Tibial artery (tissue), 4 donors: ENCODE measurements at regions not wholly inside any gene's neighbourhood (a gene's known extent, or its start where the extent isn't known, plus 50 kb on each side); places are given as distances from the start of the nearest gene placed in this dataset.

Source experiments
- DNase-seq, 2 donors: peaks; one replicate each; pipeline ENCODE4 v3.0.0-alpha.2; 2019
- H3K27ac ChIP-seq, 2 donors: fragments of 200-600 bp; sonication (generic) in 1 of 2; 1 replicate in 1 of 2; 2 replicates in 1 of 2; pipeline ENCODE4 v1.5.1; 2018 to 2019; ENCODE audit warnings: mild to moderate bottlenecking in 1 of 2
- H3K27me3 ChIP-seq, 2 donors: fragments of 200-600 bp; sonication (generic) in 1 of 2; one replicate each; pipeline versions ENCODE4 v1.5.1 to v1.6.0; 2016 to 2019
- H3K36me3 ChIP-seq, 3 donors: fragments of 200-600 bp; sonication (generic) in 2 of 3; one replicate each; pipeline ENCODE4 v1.5.1; 2016 to 2019; ENCODE audit warnings: mild to moderate bottlenecking in 2 of 3
- H3K4me1 ChIP-seq, 4 donors: fragments of 200-600 bp; sonication (generic) in 2 of 4; 1 replicate in 3 of 4; 2 replicates in 1 of 4; pipeline ENCODE4 v1.5.1; 2016 to 2019
- H3K4me3 ChIP-seq, 2 donors: fragments of 200-600 bp; sonication (generic) in 1 of 2; 1 replicate in 1 of 2; 2 replicates in 1 of 2; pipeline ENCODE4 v1.5.1; 2018 to 2019; ENCODE audit warnings: mild to moderate bottlenecking in 2 of 2
- H3K9me3 ChIP-seq, 3 donors: fragments of 200-600 bp; sonication (generic) in 1 of 3; one replicate each; pipeline ENCODE4 v1.5.1; 2016 to 2019
- CTCF ChIP-seq, 2 experiments: fragments of 200-600 bp in 1 of 2; fragments of 450-650 bp in 1 of 2; IDR thresholded peaks; one replicate each; pipeline ENCODE4 v1.5.1; 2017 to 2019; ENCODE audit warnings: antibody characterized with exemption in 2 of 2, mild to moderate bottlenecking in 1 of 2, moderate library complexity in 1 of 2
- intact Hi-C: fragments of 100-400 bp; cut with DNase I; formaldehyde crosslinking; loops from one replicate; pipeline ENCODE4 v1.15.0; 2023; ENCODE audit warnings: low total_unique reads

DNA sequence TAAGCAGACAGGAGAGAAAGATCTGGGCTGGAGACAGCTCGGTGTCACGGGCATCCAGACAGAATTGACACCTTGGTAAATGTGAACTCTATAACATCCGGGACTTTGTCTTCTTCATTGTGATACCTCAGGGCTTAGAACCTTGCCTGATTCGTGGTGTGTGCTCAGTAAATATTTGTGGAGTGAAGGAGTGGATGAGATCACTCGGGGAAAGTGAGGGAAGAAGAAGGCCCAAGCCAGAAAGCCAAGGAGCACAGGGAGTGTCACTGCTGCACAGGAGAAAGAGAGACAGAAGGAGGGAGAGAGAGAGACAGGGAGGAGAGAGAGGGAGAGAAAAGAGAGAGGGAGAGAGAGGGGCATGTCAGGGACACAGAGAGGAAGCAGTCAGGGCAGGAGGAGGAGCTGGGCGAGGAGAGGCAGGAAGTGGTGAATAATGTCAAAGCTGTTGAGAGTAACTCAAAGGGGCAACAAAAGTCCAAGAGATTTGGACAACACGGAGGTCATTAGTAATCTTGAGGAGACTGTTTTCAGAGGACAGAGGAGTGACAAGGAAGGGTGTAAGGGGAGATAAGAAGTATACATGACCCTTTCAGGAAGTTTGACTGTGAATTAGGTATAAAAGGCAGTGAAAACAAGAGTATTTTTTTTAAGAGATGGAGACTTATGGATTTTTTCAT lies 141.6 kb upstream of the MAX start:
- DNase-seq = peak in 1 of 2 donors; percentile 34
- no peaks in the 10 kb centered on the region for H3K36me3 ChIP-seq
- no peak overlapping the region for H3K4me3 ChIP-seq
- no peak for TF ChIP-seq CTCF (IDR thresholded peaks at IDR 0.05)
- H3K4me1 ChIP-seq = no peaks in the 10 kb centered on the region
- H3K9me3 ChIP-seq = no peaks in the 10 kb centered on the region
- intact Hi-C loops = no loop called here
- H3K27me3 ChIP-seq = no peaks in the 10 kb centered on the region
- no peak overlapping the region for H3K27ac ChIP-seq

- Histone ChIP-seq H3K4me3 (no peak overlapping the region), H3K27ac (no peak overlapping the region), H3K27me3 (no peaks in the 10 kb centered on the region), H3K9me3 (no peaks in the 10 kb centered on the region), H3K4me1 (peaks cover 0 to 3% (median 0%) of the 10 kb centered on the region in 4 donors), H3K36me3 (no peaks in the 10 kb centered on the region)
- no peak for TF ChIP-seq CTCF (IDR thresholded peaks at IDR 0.05)
- no peak for DNase-seq
- intact Hi-C loops = no loop called here
Measured at GRCh38 chr14:65249471-65250161, 147.3 kb upstream of the MAX start.

DNA sequence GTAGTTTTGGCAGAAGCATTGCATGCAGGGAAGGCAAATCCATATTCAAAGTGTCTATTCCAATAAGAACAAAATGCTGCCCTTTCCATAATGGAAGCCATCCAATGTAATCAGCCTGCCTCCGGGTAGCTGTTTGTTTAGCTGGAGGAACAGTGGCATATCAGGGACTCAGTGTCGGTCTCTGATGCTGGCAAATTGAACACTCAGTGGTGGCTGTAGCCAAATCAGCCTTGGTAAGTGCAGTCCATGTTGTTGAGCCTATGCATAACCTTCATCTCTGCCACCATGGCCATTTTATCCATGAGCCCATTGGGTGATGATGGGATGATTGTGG lies 147.8 kb upstream of the MAX start:
- no peaks in the 10 kb centered on the region for H3K27me3 ChIP-seq
- no peaks in the 10 kb centered on the region for H3K9me3 ChIP-seq
- no peak for TF ChIP-seq CTCF (IDR thresholded peaks at IDR 0.05)
- no peak overlapping the region for H3K27ac ChIP-seq
- no peak for DNase-seq
- H3K4me1 ChIP-seq = peaks cover 0 to 3% (median 0%) of the 10 kb centered on the region in 4 donors
- no peaks in the 10 kb centered on the region for H3K36me3 ChIP-seq
- intact Hi-C loops = no loop called here
- H3K4me3 ChIP-seq = no peak overlapping the region

GRCh38 chr14:65251213-65251612 lies 148.9 kb upstream of the MAX start:
- no peaks in the 10 kb centered on the region for H3K36me3 ChIP-seq
- no peak overlapping the region for H3K27ac ChIP-seq
- H3K4me3 ChIP-seq = no peak overlapping the region
- H3K4me1 ChIP-seq = peaks cover 0 to 4% (median 1%) of the 10 kb centered on the region in 4 donors
- H3K27me3 ChIP-seq = no peaks in the 10 kb centered on the region
- intact Hi-C loops = no loop called here
- no peak for TF ChIP-seq CTCF (IDR thresholded peaks at IDR 0.05)
- peak in 1 of 2 donors; percentile 58 for DNase-seq
- H3K9me3 ChIP-seq = no peaks in the 10 kb centered on the region

- no peak overlapping the region for H3K27ac ChIP-seq
- DNase-seq = no peak
- TF ChIP-seq CTCF (IDR thresholded peaks at IDR 0.05) = no peak
- intact Hi-C loops = no loop called here
- peaks cover 0 to 5% (median 1%) of the 10 kb centered on the region in 4 donors for H3K4me1 ChIP-seq
- H3K36me3 ChIP-seq = no peaks in the 10 kb centered on the region
- no peaks in the 10 kb centered on the region for H3K9me3 ChIP-seq
- H3K27me3 ChIP-seq = peaks cover 0 to 7% of the 10 kb centered on the region in 2 donors
- no peak overlapping the region for H3K4me3 ChIP-seq
Measured at GRCh38 chr14:65252482-65253255, 150.4 kb upstream of the MAX start.
